ENCODE measurements at regions not wholly inside any gene's neighbourhood (a gene's known extent, or its start where the extent isn't known, plus 50 kb on each side); places are given as distances from the start of the nearest gene placed in this dataset.
"Not testable (repeated sequence)": the region's sequence is repeated elsewhere in the genome, so short reads cannot be mapped to it uniquely, and the experiment has no call there.

- Histone ChIP-seq H3K4me1 (ENCODE audit: insufficient read depth, insufficient read length) (no peaks in the 10 kb centered on the region), H3K9ac (ENCODE audit: insufficient read length, low read depth) (no peak overlapping the region), H3K4me3 (ENCODE audit: insufficient read length, low read depth) (no peak overlapping the region), H3K9me3 (ENCODE audit: insufficient read depth, low read length) (no peaks in the 10 kb centered on the region), H3K36me3 (ENCODE audit: insufficient read depth, insufficient read length, low read length) (no peaks in the 10 kb centered on the region), H3K27me3 (ENCODE audit: insufficient read depth, insufficient read length) (no peaks in the 10 kb centered on the region)
- no peak for DNase-seq (ENCODE audit: low read depth, low spot score)
- TF ChIP-seq ZNF274 (IDR thresholded peaks at IDR 0.05; ENCODE audit: low read depth, low read length) = no peak
- TF ChIP-seq YY1 (IDR thresholded peaks at IDR 0.05; ENCODE audit: insufficient read depth, insufficient read length) = no peak
- TF ChIP-seq SUZ12 (IDR thresholded peaks at IDR 0.05; ENCODE audit: extremely low read depth, insufficient read depth, insufficient read length) = no peak
Measured at GRCh38 chr4:146112389-146112788, 63.1 kb upstream of the LSM6 start.

DNA sequence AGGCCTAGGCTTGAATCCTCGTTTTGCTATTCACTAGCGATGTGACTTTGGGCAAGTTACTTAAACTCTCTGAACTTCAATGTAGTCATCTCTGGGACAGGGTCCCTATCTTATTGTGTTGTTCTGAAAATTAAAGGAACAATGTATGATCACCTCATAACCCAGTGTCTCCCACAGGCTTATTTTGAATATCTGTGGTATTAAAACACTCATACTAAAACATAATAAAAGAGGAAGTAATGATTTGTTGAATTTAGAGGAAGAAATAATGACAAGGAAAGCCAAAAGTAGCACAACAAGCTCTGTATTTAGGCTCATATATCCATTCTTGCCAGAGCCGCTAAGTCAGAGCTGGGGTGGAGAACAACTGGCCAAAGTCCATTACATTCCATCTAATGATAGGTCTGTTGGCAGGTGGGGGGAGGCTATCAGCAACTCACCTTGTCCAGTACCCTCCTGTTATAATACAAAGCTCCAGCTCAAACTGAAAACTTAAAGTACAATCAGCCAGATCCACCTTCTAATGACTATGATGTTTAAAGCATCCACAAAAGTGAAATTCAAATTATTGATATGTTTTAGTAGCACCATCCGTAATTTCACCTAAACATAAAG is 64.5 kb upstream of the LSM6 start:
- DNase-seq (ENCODE audit: low read depth, low spot score) = no peak
- Histone ChIP-seq H3K9me3 (ENCODE audit: insufficient read depth, low read length) (no peaks in the 10 kb centered on the region), H3K9ac (ENCODE audit: insufficient read length, low read depth) (no peak overlapping the region), H3K36me3 (ENCODE audit: insufficient read depth, insufficient read length, low read length) (no peaks in the 10 kb centered on the region), H3K4me3 (ENCODE audit: insufficient read length, low read depth) (no peak overlapping the region), H3K27me3 (ENCODE audit: insufficient read depth, insufficient read length) (no peaks in the 10 kb centered on the region), H3K4me1 (ENCODE audit: insufficient read depth, insufficient read length) (no peaks in the 10 kb centered on the region)
- TF ChIP-seq ZNF274 (IDR thresholded peaks at IDR 0.05; ENCODE audit: low read depth, low read length) (no peak), YY1 (IDR thresholded peaks at IDR 0.05; ENCODE audit: insufficient read depth, insufficient read length) (no peak), SUZ12 (IDR thresholded peaks at IDR 0.05; ENCODE audit: extremely low read depth, insufficient read depth, insufficient read length) (no peak)

DNA sequence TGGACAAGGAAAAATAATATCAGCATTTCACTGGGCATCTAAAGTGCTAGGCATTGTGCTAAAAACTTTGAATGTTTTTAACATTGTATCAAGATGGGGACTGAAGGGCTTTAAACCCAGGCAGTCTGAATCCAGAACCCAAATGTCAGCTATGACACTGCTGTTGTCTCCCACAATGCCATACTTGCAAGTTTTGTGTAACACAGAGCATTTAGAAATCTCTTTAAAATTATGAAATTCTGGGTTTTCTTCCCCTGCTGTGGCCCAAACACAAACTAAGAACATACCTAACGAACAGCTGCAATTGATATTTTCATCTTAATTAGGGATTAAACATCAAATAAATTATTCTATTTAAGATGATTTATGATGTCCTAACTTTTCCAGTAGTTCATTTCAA is 66.8 kb upstream of the LSM6 start:
- no peaks in the 10 kb centered on the region for H3K27me3 ChIP-seq (ENCODE audit: insufficient read depth, insufficient read length)
- no peaks in the 10 kb centered on the region for H3K36me3 ChIP-seq (ENCODE audit: insufficient read depth, insufficient read length, low read length)
- H3K9me3 ChIP-seq (ENCODE audit: insufficient read depth, low read length) = no peaks in the 10 kb centered on the region
- no peak for DNase-seq (ENCODE audit: low read depth, low spot score)
- H3K4me1 ChIP-seq (ENCODE audit: insufficient read depth, insufficient read length) = no peaks in the 10 kb centered on the region
- H3K4me3 ChIP-seq (ENCODE audit: insufficient read length, low read depth) = no peak overlapping the region
- H3K9ac ChIP-seq (ENCODE audit: insufficient read length, low read depth) = no peak overlapping the region
- TF ChIP-seq SUZ12 (IDR thresholded peaks at IDR 0.05; ENCODE audit: extremely low read depth, insufficient read depth, insufficient read length) (no peak), YY1 (IDR thresholded peaks at IDR 0.05; ENCODE audit: insufficient read depth, insufficient read length) (no peak), ZNF274 (IDR thresholded peaks at IDR 0.05; ENCODE audit: low read depth, low read length) (no peak)

DNA sequence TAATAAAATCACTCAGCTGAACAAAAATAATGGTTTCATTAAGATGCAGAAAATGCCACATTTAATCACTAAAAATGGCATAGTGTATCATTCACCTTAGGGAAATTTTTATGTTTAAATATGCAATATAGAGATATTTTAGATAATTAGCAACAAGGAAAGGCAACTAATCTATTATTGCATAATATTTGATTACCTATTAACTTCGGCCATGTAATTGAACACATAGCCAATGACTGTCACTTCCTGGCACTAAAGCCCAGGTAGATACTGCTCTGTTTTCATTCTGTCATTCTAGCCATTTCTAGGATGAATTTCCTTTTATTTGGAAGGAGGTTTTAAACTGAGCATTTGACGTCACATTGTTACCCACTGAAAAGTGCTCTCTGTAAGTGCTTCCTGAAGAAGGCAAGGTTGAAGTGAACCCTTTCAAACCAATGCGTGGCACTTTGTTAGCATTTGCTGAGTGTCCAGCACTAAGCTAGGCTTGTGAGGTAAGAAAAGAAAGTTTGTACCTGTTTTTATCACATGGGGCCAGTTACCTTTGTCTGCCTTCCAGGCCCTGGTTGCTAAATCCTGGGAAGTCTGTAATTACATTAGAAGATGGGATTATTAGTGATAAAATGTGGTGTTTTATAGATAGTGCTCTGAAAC is 67.8 kb upstream of the LSM6 start:
- no peaks in the 10 kb centered on the region for H3K27me3 ChIP-seq (ENCODE audit: insufficient read depth, insufficient read length)
- H3K9ac ChIP-seq (ENCODE audit: insufficient read length, low read depth) = no peak overlapping the region
- no peaks in the 10 kb centered on the region for H3K9me3 ChIP-seq (ENCODE audit: insufficient read depth, low read length)
- H3K36me3 ChIP-seq (ENCODE audit: insufficient read depth, insufficient read length, low read length) = no peaks in the 10 kb centered on the region
- DNase-seq (ENCODE audit: low read depth, low spot score) = no peak
- no peaks in the 10 kb centered on the region for H3K4me1 ChIP-seq (ENCODE audit: insufficient read depth, insufficient read length)
- TF ChIP-seq ZNF274 (IDR thresholded peaks at IDR 0.05; ENCODE audit: low read depth, low read length) (no peak), SUZ12 (IDR thresholded peaks at IDR 0.05; ENCODE audit: extremely low read depth, insufficient read depth, insufficient read length) (no peak), YY1 (IDR thresholded peaks at IDR 0.05; ENCODE audit: insufficient read depth, insufficient read length) (no peak)
- no peak overlapping the region for H3K4me3 ChIP-seq (ENCODE audit: insufficient read length, low read depth)

GRCh38 chr4:146105464-146105863 is 70.1 kb upstream of the LSM6 start:
- no peaks in the 10 kb centered on the region for H3K27me3 ChIP-seq (ENCODE audit: insufficient read depth, insufficient read length)
- H3K36me3 ChIP-seq (ENCODE audit: insufficient read depth, insufficient read length, low read length) = no peaks in the 10 kb centered on the region
- H3K9ac ChIP-seq (ENCODE audit: insufficient read length, low read depth) = no peak overlapping the region
- no peak overlapping the region for H3K4me3 ChIP-seq (ENCODE audit: insufficient read length, low read depth)
- no peaks in the 10 kb centered on the region for H3K4me1 ChIP-seq (ENCODE audit: insufficient read depth, insufficient read length)
- DNase-seq (ENCODE audit: low read depth, low spot score) = no peak
- no peak for TF ChIP-seq ZNF274 (IDR thresholded peaks at IDR 0.05; ENCODE audit: low read depth, low read length)
- no peak for TF ChIP-seq YY1 (IDR thresholded peaks at IDR 0.05; ENCODE audit: insufficient read depth, insufficient read length)
- TF ChIP-seq SUZ12 (IDR thresholded peaks at IDR 0.05; ENCODE audit: extremely low read depth, insufficient read depth, insufficient read length) = no peak
- H3K9me3 ChIP-seq (ENCODE audit: insufficient read depth, low read length) = no peaks in the 10 kb centered on the region

- no peak for DNase-seq (ENCODE audit: low read depth, low spot score)
- no peak overlapping the region for H3K9ac ChIP-seq (ENCODE audit: insufficient read length, low read depth)
- H3K27me3 ChIP-seq (ENCODE audit: insufficient read depth, insufficient read length) = no peaks in the 10 kb centered on the region
- H3K9me3 ChIP-seq (ENCODE audit: insufficient read depth, low read length) = no peaks in the 10 kb centered on the region
- H3K4me1 ChIP-seq (ENCODE audit: insufficient read depth, insufficient read length) = no peaks in the 10 kb centered on the region
- no peaks in the 10 kb centered on the region for H3K36me3 ChIP-seq (ENCODE audit: insufficient read depth, insufficient read length, low read length)
- H3K4me3 ChIP-seq (ENCODE audit: insufficient read length, low read depth) = no peak overlapping the region
- TF ChIP-seq SUZ12 (IDR thresholded peaks at IDR 0.05; ENCODE audit: extremely low read depth, insufficient read depth, insufficient read length) (no peak), YY1 (IDR thresholded peaks at IDR 0.05; ENCODE audit: insufficient read depth, insufficient read length) (no peak), ZNF274 (IDR thresholded peaks at IDR 0.05; ENCODE audit: low read depth, low read length) (no peak)
Measured at GRCh38 chr4:146104541-146104940, 71.0 kb upstream of the LSM6 start.

DNA sequence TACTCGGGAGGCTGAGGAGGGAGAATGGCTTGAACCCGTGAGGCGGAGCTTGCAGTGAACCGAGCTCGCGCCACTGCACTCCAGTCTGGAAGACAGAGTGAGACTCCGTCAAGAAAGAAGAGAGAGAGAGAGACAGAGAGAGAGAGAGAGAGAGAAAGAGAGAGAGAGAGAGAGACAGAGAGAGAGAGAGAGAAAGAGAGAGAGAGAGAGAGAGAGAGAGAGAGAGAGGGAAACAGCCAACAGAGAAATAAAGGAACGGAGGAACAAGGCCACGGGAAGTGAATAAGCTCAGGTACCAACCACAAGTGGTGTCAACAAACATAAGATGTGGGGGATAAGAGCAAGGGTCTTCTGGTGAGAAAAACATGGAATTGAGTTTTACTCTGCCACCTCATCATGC is 71.5 kb upstream of the LSM6 start:
- H3K9ac ChIP-seq (ENCODE audit: insufficient read length, low read depth); H3K4me1 ChIP-seq (ENCODE audit: insufficient read depth, insufficient read length); H3K4me3 ChIP-seq (ENCODE audit: insufficient read length, low read depth); H3K9me3 ChIP-seq (ENCODE audit: insufficient read depth, low read length); DNase-seq (ENCODE audit: low read depth, low spot score); H3K27me3 ChIP-seq (ENCODE audit: insufficient read depth, insufficient read length); H3K36me3 ChIP-seq (ENCODE audit: insufficient read depth, insufficient read length, low read length): not testable (repeated sequence)

All from NT2/D1 (cell line).